SU-DHL-6 (cell line): ENCODE measurements at regions not wholly inside any gene's neighbourhood (a gene's known extent, or its start where the extent isn't known, plus 50 kb on each side); places are given as distances from the start of the nearest gene placed in this dataset.

Source experiments
- H2AFZ ChIP-seq: fragments of 200-600 bp; sonication (generic); 2 replicates; pipeline ENCODE4 v1.6.1; 2014; ENCODE audit warnings: low read depth, mild to moderate bottlenecking, moderate library complexity, mixed read lengths, antibody characterized with exemption, low read length; ENCODE audit not compliant: severe bottlenecking
- H3F3A ChIP-seq: fragments of 200-600 bp; shearing (Covaris generic); 2 replicates; pipeline ENCODE4 v1.6.0; 2016; ENCODE audit warnings: antibody characterized with exemption, mild to moderate bottlenecking; ENCODE audit not compliant: insufficient read depth
- H3K27ac ChIP-seq: fragments of 200-600 bp; sonication (generic); 2 replicates; pipeline ENCODE4 v1.5.1; 2016; ENCODE audit warnings: low read depth, mild to moderate bottlenecking, low read length, moderate library complexity, mixed read lengths
- H3K27me3 ChIP-seq: fragments of 200-600 bp; sonication (generic), shearing (Covaris generic); 2 replicates; pipeline ENCODE4 v1.6.0; 2014; ENCODE audit warnings: mild to moderate bottlenecking, low read length
- H3K36me3 ChIP-seq: fragments of 200-600 bp; sonication (generic); 2 replicates; pipeline ENCODE4 v1.6.1; 2014; ENCODE audit warnings: mild to moderate bottlenecking, low read length, mixed read lengths
- H3K4me2 ChIP-seq: fragments of 300-600, 200-600 bp; shearing (Covaris generic), sonication (generic); 2 replicates; pipeline ENCODE4 v1.6.0; 2014; ENCODE audit warnings: low read length, low read depth, mild to moderate bottlenecking; ENCODE audit not compliant: poor library complexity, severe bottlenecking
- H3K4me3 ChIP-seq: fragments of 200-600 bp; sonication (generic); 2 replicates; pipeline ENCODE4 v1.5.1; 2014; ENCODE audit warnings: antibody characterized with exemption, low read length, mild to moderate bottlenecking, mixed read lengths; ENCODE audit not compliant: insufficient read depth, poor library complexity, severe bottlenecking
- H3K79me2 ChIP-seq: fragments of 200-600 bp; sonication (generic); 2 replicates; pipeline ENCODE4 v1.6.1; 2014; ENCODE audit warnings: mild to moderate bottlenecking, low read length, moderate library complexity; ENCODE audit not compliant: insufficient read depth
- H3K9ac ChIP-seq: fragments of 200-600 bp; sonication (generic); 2 replicates; pipeline ENCODE4 v1.7.0; 2014; ENCODE audit warnings: mild to moderate bottlenecking, low read length
- H3K9me2 ChIP-seq: fragments of 200-600 bp; sonication (generic); replicated peaks from 2 replicates; pipeline ENCODE4 v1.6.1; 2014; ENCODE audit warnings: low read length; ENCODE audit not compliant: insufficient read depth
- H3K9me3 ChIP-seq: fragments of 200-600 bp; sonication (generic); 2 replicates; pipeline ENCODE4 v1.6.1; 2014; ENCODE audit warnings: low read length, mixed read lengths; ENCODE audit not compliant: insufficient read depth
- H4K20me1 ChIP-seq: fragments of 200-600 bp; sonication (generic); 2 replicates; pipeline ENCODE4 v1.6.1; 2014; ENCODE audit warnings: low read depth, mild to moderate bottlenecking, antibody characterized with exemption, low read length, moderate library complexity, mixed read lengths
- EZH2phosphoT487 ChIP-seq: fragments of 200-600 bp; sonication (generic), shearing (Covaris generic); conservative IDR thresholded peaks from 2 replicates; pipeline ENCODE4 v1.6.1; 2018; ENCODE audit warnings: mild to moderate bottlenecking, antibody characterized with exemption, low read length, moderate library complexity, mixed read lengths
- TF ChIP-seq, protein P1 (sequence below): fragments of 200-600 bp; sonication (generic); IDR thresholded peaks from one replicate; pipeline ENCODE4 v1.5.1; 2017; ENCODE audit warnings: antibody characterized with exemption, mild to moderate bottlenecking, low read length, moderate library complexity; ENCODE audit not compliant: insufficient read depth, poor library complexity, severe bottlenecking

- no peaks in the 10 kb centered on the region for H3K9me2 ChIP-seq
- no peaks in the 10 kb centered on the region for H3K27me3 ChIP-seq
- no peaks in the 10 kb centered on the region for H3K9me3 ChIP-seq
- H3K4me2 ChIP-seq, result no peak overlapping the region
- no peaks in the 10 kb centered on the region for H3F3A ChIP-seq
- no peaks in the 10 kb centered on the region for H3K79me2 ChIP-seq
- H3K36me3 ChIP-seq, result no peaks in the 10 kb centered on the region
- H4K20me1 ChIP-seq, result no peaks in the 10 kb centered on the region
- TF ChIP-seq, protein P1, sequence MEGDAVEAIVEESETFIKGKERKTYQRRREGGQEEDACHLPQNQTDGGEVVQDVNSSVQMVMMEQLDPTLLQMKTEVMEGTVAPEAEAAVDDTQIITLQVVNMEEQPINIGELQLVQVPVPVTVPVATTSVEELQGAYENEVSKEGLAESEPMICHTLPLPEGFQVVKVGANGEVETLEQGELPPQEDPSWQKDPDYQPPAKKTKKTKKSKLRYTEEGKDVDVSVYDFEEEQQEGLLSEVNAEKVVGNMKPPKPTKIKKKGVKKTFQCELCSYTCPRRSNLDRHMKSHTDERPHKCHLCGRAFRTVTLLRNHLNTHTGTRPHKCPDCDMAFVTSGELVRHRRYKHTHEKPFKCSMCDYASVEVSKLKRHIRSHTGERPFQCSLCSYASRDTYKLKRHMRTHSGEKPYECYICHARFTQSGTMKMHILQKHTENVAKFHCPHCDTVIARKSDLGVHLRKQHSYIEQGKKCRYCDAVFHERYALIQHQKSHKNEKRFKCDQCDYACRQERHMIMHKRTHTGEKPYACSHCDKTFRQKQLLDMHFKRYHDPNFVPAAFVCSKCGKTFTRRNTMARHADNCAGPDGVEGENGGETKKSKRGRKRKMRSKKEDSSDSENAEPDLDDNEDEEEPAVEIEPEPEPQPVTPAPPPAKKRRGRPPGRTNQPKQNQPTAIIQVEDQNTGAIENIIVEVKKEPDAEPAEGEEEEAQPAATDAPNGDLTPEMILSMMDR, result no peak
- TF ChIP-seq EZH2phosphoT487, result no peak
- H3K9ac ChIP-seq, result no peak overlapping the region
- no peak overlapping the region for H3K27ac ChIP-seq
- no peak overlapping the region for H3K4me3 ChIP-seq
- H2AFZ ChIP-seq, result no peak overlapping the region
These were observed 65.0 kb downstream of the SERPINA3 start for GRCh38 chr14:94677213-94677612.

DNA sequence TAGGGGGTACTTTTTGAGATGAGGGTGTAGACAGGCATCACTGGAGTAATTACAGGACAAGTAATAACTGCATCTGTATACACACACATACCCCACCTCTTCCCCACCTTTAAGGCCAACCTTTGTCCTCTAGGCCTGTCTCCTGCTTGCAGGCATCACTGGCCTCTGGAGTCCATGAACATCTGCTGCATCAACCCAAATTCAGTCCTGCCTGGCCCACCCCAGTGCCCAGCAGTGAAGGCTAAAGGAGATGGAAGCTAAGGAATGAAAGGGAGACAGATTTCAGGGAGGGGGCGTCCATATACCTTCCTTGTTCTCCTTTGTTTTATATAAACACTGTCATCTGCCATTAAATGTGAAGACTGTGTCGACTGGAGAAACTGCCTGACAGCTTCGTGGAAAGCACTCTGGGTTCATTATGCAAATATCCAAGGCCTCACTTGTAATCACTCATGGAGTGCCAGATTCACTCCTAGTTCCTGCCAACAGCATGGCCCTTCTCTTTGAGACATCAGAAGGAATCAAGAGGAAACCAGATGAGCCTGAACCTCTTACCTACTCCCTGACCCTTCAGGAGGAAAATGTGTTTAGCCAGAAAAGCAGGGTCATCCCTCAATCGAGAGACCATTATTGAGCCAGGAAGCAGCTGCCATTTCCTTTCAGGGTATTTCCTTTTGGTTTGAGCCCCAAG is 64.4 kb downstream of the SERPINA3 start:
- no peaks in the 10 kb centered on the region for H3K79me2 ChIP-seq
- H3F3A ChIP-seq, result no peaks in the 10 kb centered on the region
- H4K20me1 ChIP-seq, result no peaks in the 10 kb centered on the region
- no peak overlapping the region for H3K9ac ChIP-seq
- H2AFZ ChIP-seq, result no peak overlapping the region
- no peaks in the 10 kb centered on the region for H3K36me3 ChIP-seq
- no peak overlapping the region for H3K4me2 ChIP-seq
- TF ChIP-seq, protein P1, result no peak
- no peak overlapping the region for H3K4me3 ChIP-seq
- no peaks in the 10 kb centered on the region for H3K9me2 ChIP-seq
- H3K27me3 ChIP-seq, result no peaks in the 10 kb centered on the region
- no peak overlapping the region for H3K27ac ChIP-seq
- no peaks in the 10 kb centered on the region for H3K9me3 ChIP-seq

GRCh38 chr14:94675036-94675435 is 62.8 kb downstream of the SERPINA3 start:
- Histone ChIP-seq H3K9me2 (no peaks in the 10 kb centered on the region), H3K27ac (no peak overlapping the region), H3K4me3 (no peak overlapping the region), H3K9ac (no peak overlapping the region), H3K79me2 (no peaks in the 10 kb centered on the region), H3F3A (no peaks in the 10 kb centered on the region), H3K4me2 (no peak overlapping the region), H3K27me3 (no peaks in the 10 kb centered on the region), H4K20me1 (no peaks in the 10 kb centered on the region), H3K9me3 (no peaks in the 10 kb centered on the region), H2AFZ (no peak overlapping the region), H3K36me3 (no peaks in the 10 kb centered on the region)
- TF ChIP-seq, protein P1, result no peak
- TF ChIP-seq EZH2phosphoT487, result no peak
